GM18867 (cell line): ENCODE measurements at regions not wholly inside any gene's neighbourhood (a gene's known extent, or its start where the extent isn't known, plus 50 kb on each side); places are given as distances from the start of the nearest gene placed in this dataset.

Source experiments
- ATAC-seq: cut with Tn5 transposase; IDR thresholded peaks from one replicate; pipeline ENCODE4 v1.9.1; 2021; ENCODE audit warnings: mild to moderate bottlenecking, moderate library complexity; ENCODE audit not compliant: unreplicated experiment

DNA sequence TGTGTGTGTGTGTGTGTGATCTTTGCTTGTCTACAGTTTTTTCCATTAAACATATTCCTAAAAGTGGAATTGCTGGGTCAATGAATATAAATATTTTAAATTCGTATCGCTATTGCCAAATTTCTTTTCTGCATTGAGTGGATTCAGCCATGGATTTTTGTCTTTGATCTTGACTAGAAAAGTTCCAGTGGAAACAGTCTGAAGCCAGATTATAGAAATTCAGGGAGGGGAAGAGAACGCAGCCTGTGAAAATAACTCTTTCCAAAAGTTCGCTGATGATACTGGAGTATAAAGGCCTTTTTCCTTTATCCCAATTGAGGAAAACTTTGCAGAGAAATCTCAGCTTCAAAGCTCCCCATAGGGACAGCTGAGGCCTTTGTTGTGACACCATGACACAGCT is 292.3 kb upstream of the CD180 start:
- no peak for ATAC-seq

- no peak for ATAC-seq
Observed at GRCh38 chr5:67487862-67488261, 291.3 kb upstream of the CD180 start.

GRCh38 chr5:67483453-67484030 is 286.9 kb upstream of the CD180 start:
- ATAC-seq = peak; percentile 40

DNA sequence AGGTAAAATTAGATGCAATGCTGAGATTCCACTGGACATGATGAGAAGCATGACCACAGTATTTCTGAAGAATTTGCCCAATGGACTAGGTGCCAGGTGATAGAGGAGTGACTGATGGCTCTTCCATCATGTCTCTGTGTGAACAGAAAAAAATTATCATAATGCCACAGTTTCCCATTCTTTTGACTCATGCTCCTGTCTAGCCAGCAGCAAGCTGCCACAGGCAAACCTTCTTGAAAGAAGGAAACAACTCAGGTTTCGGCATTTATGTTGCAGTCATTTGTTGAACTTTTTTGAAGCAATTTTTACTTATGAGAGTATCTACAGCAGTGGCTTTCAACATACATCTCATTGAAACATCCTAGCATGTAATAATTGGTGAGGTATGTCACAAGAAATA is 284.8 kb upstream of the CD180 start:
- no peak for ATAC-seq

DNA sequence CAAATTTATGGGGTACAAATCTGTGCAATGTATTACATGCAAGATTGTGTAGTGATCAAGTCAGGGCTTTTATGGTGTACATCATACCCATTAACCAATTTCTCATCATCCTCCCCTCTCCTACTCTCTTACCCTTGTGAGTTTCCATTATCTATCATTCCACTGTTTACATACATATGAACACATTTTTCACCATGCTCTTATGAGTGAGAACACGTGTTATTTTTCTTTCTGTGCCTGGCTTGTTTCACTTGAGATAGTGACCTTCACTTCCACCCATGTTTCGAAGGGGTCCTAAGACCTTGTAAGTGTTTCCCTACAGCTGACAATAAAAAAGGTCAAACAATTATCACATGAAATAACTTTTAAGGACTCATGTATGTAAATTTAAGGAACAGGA is 281.7 kb upstream of the CD180 start:
- no peak for ATAC-seq

DNA sequence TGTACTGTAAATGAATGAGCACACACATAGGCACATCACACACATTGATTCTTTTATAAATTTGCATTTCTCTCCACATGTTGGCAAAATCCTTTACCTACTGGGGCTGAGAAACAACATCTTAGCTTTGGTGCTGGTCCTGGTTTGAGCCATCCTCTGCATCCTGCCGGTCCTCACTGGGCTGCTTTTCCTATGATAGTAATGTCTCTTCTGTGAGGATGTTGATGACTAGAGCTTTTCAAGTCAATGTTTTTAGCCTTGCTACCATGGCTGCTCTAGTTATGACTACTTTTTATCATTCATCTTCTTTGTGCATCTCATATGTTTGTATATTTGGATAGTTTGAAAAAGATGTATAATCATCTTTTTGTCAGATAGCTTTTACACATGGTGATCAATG is 280.4 kb upstream of the CD180 start:
- no peak for ATAC-seq

- ATAC-seq = no peak
Observed at GRCh38 chr5:67476531-67476930, 279.9 kb upstream of the CD180 start.

DNA sequence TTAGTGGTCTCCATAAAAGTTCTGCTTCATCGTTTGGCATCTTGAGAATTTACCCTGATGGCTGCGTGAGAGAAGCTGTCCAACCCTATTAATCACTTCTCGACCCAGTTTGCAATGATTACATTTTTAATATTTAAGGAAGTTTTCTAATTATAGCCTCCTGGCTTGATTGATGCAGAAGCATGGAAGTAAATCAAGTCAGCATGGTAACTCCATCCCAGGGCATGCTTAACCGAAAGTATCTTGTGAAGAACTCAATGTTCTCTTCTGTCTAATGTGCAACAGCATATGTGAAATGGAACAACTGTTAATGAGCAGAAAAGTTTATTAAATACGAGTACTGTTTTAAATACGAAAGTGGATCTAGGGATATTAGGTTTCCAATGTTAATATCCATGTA is 278.9 kb upstream of the CD180 start:
- no peak for ATAC-seq

GRCh38 chr5:67474597-67475238 is 278.1 kb upstream of the CD180 start:
- ATAC-seq = no peak

DNA sequence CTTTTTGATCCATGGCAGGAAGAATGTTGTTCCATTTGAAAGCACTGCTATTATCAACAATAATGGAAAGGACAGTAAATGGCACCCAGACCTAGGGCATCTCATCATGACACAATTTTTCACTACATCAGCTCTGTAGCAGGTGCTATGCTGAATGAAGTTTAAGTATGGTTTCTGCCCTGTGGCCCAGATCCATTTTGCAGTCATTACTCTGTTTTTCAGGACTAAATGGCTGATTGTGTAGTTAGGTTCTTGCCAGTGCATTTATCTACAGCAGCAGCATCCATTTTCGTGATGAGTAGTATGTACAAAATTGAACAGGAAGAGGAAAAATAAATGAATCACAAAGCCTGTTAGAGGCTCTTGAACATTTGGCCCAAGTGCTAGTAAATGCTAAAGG is 270.5 kb upstream of the CD180 start:
- no peak for ATAC-seq

DNA sequence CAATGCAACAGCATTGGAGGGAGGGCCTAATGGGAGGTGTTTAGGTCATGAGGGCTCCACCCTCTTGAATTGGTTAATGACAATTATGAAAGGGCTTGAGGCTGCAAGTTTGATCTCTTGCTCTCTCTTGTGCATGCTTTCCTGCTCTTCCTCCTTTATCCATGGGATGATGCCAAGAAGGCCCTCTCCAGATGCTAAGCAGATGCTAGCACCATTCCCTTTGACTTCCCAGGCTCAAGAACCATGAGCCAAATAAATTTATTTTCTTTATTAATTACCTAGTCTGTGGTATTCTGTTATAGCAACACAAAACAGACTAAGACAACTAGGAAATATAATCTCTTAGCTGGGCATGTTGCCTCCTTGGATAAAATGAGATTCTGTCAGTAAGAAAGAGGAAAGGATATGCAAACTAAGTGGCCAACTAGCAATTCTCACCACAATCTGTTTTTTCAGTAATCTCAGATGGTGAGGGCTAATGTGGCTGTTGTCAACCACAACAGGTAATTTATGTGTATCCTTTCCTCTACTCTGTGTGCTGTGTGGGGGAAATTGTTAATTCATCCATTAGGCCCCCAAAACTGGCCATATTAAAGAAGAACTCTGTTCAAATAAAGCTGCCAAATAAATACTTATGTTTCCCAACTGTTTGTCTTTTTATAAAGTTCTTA is 269.1 kb upstream of the CD180 start:
- ATAC-seq = peak; percentile 78

DNA sequence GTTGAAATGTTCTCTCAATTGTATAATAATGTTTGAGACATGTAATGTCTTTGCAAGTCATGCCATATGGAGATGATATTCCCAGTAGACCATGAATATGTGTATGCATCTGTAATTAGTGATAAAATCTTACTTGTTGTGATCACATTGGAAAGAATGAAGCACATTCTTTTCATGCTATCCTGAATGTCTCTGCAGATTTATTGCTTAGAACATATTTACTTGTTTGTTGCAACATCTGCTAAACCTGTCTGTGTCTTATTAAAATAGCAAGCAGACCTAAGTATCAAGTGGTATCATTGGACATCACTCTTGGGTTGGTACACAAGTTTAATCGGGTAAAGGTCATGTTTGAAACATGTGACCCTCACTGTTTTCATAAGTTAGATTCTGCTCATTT is 265.5 kb upstream of the CD180 start:
- ATAC-seq = no peak

DNA sequence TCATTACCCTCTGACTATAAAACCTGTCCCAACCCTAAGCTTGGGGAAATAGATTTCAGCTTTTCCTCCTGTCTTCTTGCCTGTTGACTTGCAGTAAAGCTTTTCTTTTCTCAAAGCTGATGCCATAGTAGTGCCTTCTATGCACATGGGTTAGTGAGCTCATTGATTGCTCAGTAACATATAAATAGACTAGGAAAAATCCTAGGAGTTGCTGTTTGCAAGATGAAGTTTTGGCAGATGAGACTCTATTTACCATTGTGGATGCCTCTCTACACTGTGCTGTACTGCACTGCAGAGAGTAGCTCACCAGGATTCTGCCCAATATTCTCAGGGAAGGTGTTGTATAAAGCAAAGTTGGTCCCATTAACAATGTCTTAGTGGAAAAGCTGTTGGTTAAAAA is 262.7 kb upstream of the CD180 start:
- ATAC-seq = no peak

- ATAC-seq = no peak
Observed at GRCh38 chr5:67455970-67456369, 259.4 kb upstream of the CD180 start.

DNA sequence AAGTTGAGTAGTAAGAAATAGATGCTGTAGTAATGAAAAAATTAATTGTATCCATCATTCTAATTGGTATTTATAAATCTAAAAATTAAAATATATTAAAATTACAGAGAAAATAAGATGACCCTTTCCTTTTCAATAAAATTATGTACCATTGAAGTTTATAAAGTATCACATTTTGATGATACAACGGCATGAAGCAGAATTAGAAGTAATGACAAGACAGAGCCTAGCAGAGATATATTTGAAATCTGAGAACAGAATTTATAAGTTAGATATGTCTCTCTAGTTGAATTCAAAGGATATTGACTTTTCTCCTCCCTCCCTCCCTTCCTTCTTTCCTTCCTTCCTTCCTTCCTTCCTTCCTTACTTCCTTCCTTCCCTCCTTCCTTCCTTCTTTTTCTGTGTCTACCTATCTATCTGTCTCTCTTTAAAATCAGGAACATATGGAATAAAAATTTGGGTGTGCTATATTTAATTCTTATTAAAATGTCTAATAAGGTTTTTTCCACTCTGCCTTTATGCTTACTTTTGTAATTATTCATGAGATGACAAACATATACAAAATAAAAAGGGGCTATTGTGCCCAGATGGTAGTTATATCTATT is 258.5 kb upstream of the CD180 start:
- no peak for ATAC-seq

- no peak for ATAC-seq
Observed at GRCh38 chr5:67453111-67453905, 256.7 kb upstream of the CD180 start.

GRCh38 chr5:67451640-67452279 is 255.2 kb upstream of the CD180 start:
- ATAC-seq = no peak

- ATAC-seq = no peak
Observed at GRCh38 chr5:67447732-67448131, 251.1 kb upstream of the CD180 start.

- no peak for ATAC-seq
Observed at GRCh38 chr5:67437905-67438845, 241.6 kb upstream of the CD180 start.

DNA sequence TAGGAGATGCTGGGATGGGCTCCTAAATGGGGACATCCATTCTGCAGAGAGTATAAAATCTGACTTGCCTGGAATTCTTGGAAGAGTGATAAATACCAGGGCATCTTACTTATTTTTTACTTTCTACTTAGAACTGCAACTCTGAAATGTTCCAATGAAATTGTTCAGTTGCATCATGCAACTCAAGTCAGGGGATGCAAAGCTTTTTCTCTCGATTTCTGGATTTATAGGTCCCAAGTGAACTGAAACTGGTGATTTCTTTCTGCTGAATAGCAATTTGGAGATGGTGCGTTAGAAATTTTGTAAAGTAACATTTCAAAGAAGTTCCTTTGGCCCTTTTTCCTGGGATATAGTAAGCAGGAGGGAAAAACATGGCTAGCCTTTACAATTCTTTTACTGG is 238.4 kb upstream of the CD180 start:
- no peak for ATAC-seq
